Adrenal gland (tissue), 5 donors: ENCODE measurements at regions not wholly inside any gene's neighbourhood (a gene's known extent, or its start where the extent isn't known, plus 50 kb on each side); places are given as distances from the start of the nearest gene placed in this dataset.

ENCODE experiments used
- CTCF ChIP-seq, 6 experiments: fragments of 450-650 bp in 4 of 6; fragments of 200-600 bp in 2 of 6; sonication (generic) in 1 of 6; IDR thresholded peaks; 1 replicate in 5 of 6; 2 replicates in 1 of 6; pipeline versions ENCODE4 v1.5.1 to v1.8.0; 2016 to 2021; ENCODE audit warnings: antibody characterized with exemption in 6 of 6, mild to moderate bottlenecking in 2 of 6, moderate library complexity in 1 of 6
- POLR2A ChIP-seq, 2 donors: fragments of 450-650 bp; IDR thresholded peaks; one replicate each; pipeline ENCODE4 v1.6.1; 2017; ENCODE audit warnings: antibody characterized with exemption in 2 of 2, mild to moderate bottlenecking in 2 of 2, moderate library complexity in 1 of 2
- donor health status: DM: no; HTN: no; CAD: no.

GRCh38 chr14:23863836-23864235 lies 89.7 kb upstream of the DHRS4 start:
- TF ChIP-seq CTCF (IDR thresholded peaks at IDR 0.05), result no peak
- no peak for TF ChIP-seq POLR2A (IDR thresholded peaks at IDR 0.05)
